RWPE1 (cell line): ENCODE measurements at regions not wholly inside any gene's neighbourhood (a gene's known extent, or its start where the extent isn't known, plus 50 kb on each side); places are given as distances from the start of the nearest gene placed in this dataset.
"Not testable (repeated sequence)": the region's sequence is repeated elsewhere in the genome, so short reads cannot be mapped to it uniquely, and the experiment has no call there.

Source experiments
- CTCF ChIA-PET: fragments of 350-600 bp; sonication (Branson Sonifier 250); formaldehyde crosslinking; extraction: SDS; loops from one replicate; lab custom pipeline; 2021; lab: Yijun Ruan, JAX
- POLR2A ChIA-PET: fragments of 400-600 bp; formaldehyde crosslinking; extraction: SDS; loops from one replicate; lab custom pipeline; 2020; ENCODE audit warnings: antibody characterized with exemption; ENCODE audit not compliant: low non-redundant PET; lab: Yijun Ruan, JAX
- DNase-seq: peaks from one replicate; pipeline ENCODE4 v3.0.0; 2012; ENCODE audit warnings: low spot score
- H3K27ac ChIP-seq: fragments of 450-650 bp; 2 replicates; pipeline ENCODE4 v1.5.1; 2017
- TF ChIP-seq, protein P1 (sequence below): fragments of 450-650 bp; conservative IDR thresholded peaks from 2 replicates; pipeline ENCODE4 v1.5.1; 2017; ENCODE audit warnings: low read depth, mild to moderate bottlenecking

DNA sequence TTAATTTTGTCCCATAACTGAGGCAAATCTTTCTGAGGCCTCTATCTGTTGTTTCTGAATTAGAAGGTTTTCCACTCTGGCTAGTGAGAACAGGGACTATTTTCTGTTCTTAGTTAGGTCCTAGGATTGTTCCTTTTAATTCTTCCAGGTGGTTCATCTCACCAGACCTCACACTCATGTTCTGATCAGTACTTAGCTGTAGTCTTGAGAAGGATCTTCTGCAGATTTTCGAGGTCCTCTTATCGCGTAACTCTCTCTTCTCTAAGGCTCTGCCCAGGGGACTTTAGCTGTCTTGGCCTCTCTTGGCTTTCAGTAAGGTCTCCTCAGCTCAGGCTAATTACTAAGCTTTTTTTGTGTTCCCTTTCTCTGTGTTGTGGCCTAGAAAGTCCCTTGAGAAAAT lies 201.1 kb downstream of the ETNK1 start:
- POLR2A ChIA-PET = no interaction called here
- TF ChIP-seq, protein P1, sequence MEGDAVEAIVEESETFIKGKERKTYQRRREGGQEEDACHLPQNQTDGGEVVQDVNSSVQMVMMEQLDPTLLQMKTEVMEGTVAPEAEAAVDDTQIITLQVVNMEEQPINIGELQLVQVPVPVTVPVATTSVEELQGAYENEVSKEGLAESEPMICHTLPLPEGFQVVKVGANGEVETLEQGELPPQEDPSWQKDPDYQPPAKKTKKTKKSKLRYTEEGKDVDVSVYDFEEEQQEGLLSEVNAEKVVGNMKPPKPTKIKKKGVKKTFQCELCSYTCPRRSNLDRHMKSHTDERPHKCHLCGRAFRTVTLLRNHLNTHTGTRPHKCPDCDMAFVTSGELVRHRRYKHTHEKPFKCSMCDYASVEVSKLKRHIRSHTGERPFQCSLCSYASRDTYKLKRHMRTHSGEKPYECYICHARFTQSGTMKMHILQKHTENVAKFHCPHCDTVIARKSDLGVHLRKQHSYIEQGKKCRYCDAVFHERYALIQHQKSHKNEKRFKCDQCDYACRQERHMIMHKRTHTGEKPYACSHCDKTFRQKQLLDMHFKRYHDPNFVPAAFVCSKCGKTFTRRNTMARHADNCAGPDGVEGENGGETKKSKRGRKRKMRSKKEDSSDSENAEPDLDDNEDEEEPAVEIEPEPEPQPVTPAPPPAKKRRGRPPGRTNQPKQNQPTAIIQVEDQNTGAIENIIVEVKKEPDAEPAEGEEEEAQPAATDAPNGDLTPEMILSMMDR = no peak

DNA sequence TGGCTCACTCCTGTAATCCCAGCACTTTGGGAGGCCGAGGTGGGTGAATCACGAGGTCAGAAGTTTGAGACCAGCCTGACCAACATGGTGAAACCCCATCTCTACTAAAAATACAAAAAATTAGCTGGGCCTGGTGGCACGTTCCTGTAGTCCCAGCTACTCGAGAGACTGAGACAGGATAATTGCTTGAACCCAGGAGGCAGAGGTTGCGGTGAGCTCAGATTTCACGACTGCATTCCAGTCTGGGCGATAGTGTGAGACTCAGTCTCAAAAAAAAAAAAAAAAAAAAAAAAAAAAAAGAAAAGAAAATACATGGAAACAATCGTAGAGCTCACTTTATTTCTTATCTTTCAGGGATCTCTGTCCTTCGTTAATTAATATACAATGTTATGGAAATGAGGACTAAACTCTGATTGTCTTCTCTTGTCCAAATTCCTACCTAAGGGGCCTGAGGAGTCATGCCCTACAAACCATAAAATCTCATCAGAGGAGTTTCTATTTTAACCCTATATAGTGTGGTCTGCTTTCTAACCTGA lies 201.5 kb downstream of the ETNK1 start:
- POLR2A ChIA-PET, CTCF ChIA-PET, DNase-seq, H3K27ac ChIP-seq: not testable (repeated sequence)

More for the DNA sequence above, 201.1 kb downstream of the ETNK1 start:
- DNase-seq = no peak
- CTCF ChIA-PET = no interaction called here
- H3K27ac ChIP-seq = no peak overlapping the region

DNA sequence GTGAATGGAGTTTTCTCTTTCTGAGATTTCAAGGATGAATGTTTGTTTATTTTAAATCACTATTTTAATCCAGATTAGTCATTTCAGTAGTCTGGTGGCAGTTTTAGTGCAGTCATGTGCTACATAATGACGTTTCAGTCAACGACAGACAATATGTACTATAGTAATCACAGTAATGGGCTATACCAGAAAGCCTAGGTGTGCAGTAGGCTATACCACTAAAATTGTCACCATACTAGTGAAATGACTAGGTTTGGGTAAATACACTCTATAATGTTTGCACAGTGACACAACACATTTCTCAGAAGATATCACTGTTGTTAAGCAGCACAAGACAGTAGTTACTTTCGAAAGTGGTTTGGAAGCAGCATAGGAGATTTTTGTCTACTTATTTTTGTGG lies 203.1 kb downstream of the ETNK1 start:
- TF ChIP-seq, protein P1 = no peak
- no peak for DNase-seq
- no peak overlapping the region for H3K27ac ChIP-seq
- CTCF ChIA-PET = no interaction called here
- POLR2A ChIA-PET = no interaction called here

DNA sequence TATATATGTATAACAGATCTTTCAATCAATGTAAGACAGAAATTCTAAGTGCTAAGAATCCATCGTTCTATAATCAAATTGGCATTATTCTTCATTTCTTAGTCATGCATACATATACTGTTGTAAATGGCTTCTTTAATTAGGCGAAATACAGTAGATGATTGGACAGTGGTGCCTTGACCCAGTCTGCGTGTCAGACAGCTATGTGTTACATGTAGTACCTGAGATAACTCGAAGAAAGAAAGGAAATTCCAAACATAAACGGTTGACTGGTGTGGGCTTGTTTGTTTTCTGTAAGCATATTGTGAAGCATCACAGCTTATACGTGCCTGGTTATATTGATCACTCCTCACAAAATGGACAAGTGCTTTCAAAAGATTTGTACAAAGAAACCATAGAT lies 210.5 kb downstream of the ETNK1 start:
- CTCF ChIA-PET = no interaction called here
- no peak overlapping the region for H3K27ac ChIP-seq
- no peak for DNase-seq
- POLR2A ChIA-PET = no interaction called here
- TF ChIP-seq, protein P1 = no peak

DNA sequence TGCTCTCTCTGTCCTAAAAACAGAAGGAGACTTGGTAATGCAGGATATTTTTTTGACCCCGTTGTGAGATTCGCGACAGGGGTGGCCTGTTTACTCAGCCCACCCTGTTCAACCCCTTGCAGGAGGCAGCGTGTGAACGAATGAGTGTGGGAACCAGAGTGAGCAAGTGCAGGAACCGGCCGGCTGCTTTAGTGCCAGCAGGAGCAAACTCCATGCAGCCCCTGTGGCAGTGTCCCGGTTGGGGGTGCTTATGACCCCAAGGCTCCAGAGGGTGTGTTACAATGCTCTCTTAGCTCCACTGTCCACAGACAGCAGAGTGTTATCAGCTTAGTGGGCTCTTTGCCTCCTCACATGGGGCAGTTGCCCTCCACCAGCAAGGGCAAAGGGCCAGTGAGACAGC lies 225.2 kb downstream of the ETNK1 start:
- no peak for DNase-seq
- ChIA-PET POLR2A (no interaction called here), CTCF (no interaction called here)
- TF ChIP-seq, protein P1 = no peak
- H3K27ac ChIP-seq = no peak overlapping the region

DNA sequence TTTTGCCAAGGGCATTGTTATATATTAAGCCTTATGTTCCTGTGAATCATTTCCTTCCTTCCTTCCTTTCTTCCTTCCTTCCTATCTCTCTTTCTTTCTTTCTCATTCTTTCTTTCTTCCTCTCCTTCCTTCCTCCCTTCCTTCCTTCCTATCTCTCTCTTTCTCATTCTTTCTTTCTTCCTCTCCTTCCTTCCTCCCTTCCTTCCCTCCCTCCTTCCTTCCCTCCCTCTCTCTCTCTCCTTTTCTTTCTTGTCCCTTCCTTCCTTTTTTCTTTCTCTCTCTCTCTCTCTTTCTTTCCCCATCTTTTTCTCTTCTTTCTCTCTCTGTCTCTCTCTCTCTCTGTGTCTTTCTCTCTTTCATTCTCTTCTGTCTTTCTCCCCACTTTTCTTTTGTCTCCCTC lies 226.6 kb downstream of the ETNK1 start:
- no peak overlapping the region for H3K27ac ChIP-seq
- DNase-seq = no peak
- TF ChIP-seq, protein P1 = no peak
- ChIA-PET POLR2A (no interaction called here), CTCF (no interaction called here)

DNA sequence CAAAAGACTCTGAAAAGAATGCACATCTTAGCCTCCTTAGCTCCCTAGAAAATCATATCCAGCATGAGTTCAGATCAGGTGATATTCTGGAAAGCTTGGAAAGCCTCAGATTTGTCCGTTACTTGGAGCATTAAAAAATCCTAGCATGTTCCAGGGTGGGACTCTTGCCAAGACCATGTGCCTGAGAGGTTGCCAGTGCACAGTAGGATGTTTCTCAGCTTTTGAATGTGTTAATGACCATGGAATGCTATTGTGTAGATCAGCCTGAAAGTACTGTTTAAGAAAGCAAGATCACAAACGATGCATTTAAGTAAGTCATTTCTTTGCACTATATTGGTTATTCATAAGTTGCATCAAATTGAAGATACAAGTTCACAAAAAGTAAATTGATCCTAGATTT lies 230.5 kb downstream of the ETNK1 start:
- ChIA-PET CTCF (interaction anchor here (0.7 kb wide), 3 partner anchors 140 to 1580 kb away, joined by 3 to 4 read pairs (median 3); no protein-coding TSS in a partner anchor), POLR2A (no interaction called here)
- TF ChIP-seq, protein P1 = no peak
- H3K27ac ChIP-seq = no peak overlapping the region
- DNase-seq = no peak
